Stimulated activated CD4-positive, alpha-beta T cell treated with anti-CD3 and anti-CD28 coated beads, Interleukin-15, amount 100 ng/mL, for 48 hours (primary cell): ENCODE measurements at regions not wholly inside any gene's neighbourhood (a gene's known extent, or its start where the extent isn't known, plus 50 kb on each side); places are given as distances from the start of the nearest gene placed in this dataset.
"Not testable (repeated sequence)": the region's sequence is repeated elsewhere in the genome, so short reads cannot be mapped to it uniquely, and the experiment has no call there.

ENCODE experiments used
- DNase-seq, 2 donors: peaks; one replicate each; pipeline ENCODE4 v3.0.0-alpha.2; 2020; ENCODE audit warnings: low read depth in 2 of 2

- no peak for DNase-seq
These were observed 321.7 kb downstream of the TXNL1 start for GRCh38 chr18:56316727-56317126.

GRCh38 chr18:56315363-56315762 is 323.0 kb downstream of the TXNL1 start:
- DNase-seq = no peak

GRCh38 chr18:56314396-56314795 is 324.0 kb downstream of the TXNL1 start:
- DNase-seq = no peak

GRCh38 chr18:56312551-56313335 is 325.6 kb downstream of the TXNL1 start:
- DNase-seq = no peak

GRCh38 chr18:56309104-56309503 is 329.3 kb downstream of the TXNL1 start:
- no peak for DNase-seq

- no peak for DNase-seq
These were observed 330.8 kb downstream of the TXNL1 start for GRCh38 chr18:56307354-56308170.

GRCh38 chr18:56306797-56307196 is 331.6 kb downstream of the TXNL1 start:
- no peak for DNase-seq

GRCh38 chr18:56305583-56305982 is 332.8 kb downstream of the TXNL1 start:
- DNase-seq = no peak

GRCh38 chr18:56302156-56302555 is 336.2 kb downstream of the TXNL1 start:
- DNase-seq = no peak

GRCh38 chr18:56299740-56300139 is 338.7 kb downstream of the TXNL1 start:
- no peak for DNase-seq

- no peak for DNase-seq
These were observed 339.5 kb downstream of the TXNL1 start for GRCh38 chr18:56298935-56299334.

- no peak for DNase-seq
These were observed 342.0 kb downstream of the TXNL1 start for GRCh38 chr18:56296381-56296780.

GRCh38 chr18:56294484-56295183 is 343.8 kb downstream of the TXNL1 start:
- DNase-seq = no peak

- no peak for DNase-seq
These were observed 347.1 kb downstream of the TXNL1 start for GRCh38 chr18:56291294-56291693.

- no peak for DNase-seq
These were observed 349.0 kb downstream of the TXNL1 start for GRCh38 chr18:56289381-56289780.

GRCh38 chr18:56286775-56287325 is 351.5 kb downstream of the TXNL1 start:
- DNase-seq = no peak

- no peak for DNase-seq
These were observed 352.9 kb downstream of the TXNL1 start for GRCh38 chr18:56285387-56286065.

GRCh38 chr18:56284319-56284718 is 354.1 kb downstream of the TXNL1 start:
- DNase-seq = no peak

GRCh38 chr18:56283316-56283715 is 355.1 kb downstream of the TXNL1 start:
- DNase-seq = no peak

- DNase-seq = no peak
These were observed 355.9 kb downstream of the TXNL1 start for GRCh38 chr18:56282234-56283104.

- not testable (repeated sequence) for DNase-seq
These were observed 358.6 kb downstream of the TXNL1 start for GRCh38 chr18:56279816-56280215.
